Islet precursor cell (in vitro differentiated cells): ENCODE measurements at regions not wholly inside any gene's neighbourhood (a gene's known extent, or its start where the extent isn't known, plus 50 kb on each side); places are given as distances from the start of the nearest gene placed in this dataset.

Source experiments
- DNase-seq: peaks from one replicate; pipeline ENCODE4 v3.0.0-alpha.2; 2018

DNA sequence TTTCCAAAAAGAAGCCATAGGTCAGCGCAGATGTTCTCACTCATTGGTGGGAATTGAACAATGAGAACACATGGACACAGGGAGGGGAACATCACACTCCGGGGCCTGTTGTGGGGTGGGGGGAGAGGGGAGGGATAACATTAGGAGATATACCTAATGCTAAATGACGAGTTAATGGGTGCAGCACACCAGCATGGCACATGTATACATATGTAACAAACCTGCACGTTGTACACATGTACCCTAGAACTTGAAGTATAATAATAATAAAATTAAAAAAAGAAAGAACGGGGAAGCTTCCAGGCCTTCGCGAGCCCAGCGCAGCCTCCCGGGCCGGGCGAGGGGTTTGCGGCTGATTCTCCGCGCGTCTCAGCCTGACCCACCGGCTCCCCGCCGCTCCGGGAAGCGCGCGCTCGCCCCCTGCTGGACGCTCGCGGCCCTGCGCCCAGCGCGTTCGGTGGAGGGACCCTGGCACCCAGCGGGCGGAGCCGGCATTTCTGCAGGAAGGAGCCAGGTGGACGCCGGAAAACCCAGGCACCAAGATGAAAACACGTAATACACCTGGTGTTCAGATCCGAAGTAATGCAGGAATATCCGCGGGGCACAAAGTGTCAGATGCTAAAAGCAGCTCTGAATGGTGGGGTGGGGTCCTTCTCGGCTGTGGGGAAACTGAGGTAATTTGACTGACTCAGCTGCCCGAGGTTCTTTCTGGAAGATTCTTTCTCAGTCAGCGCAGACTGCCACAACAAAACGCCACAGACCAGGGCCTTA is 67.1 kb upstream of the PPP1R26 start:
- DNase-seq, result peak; percentile 88

DNA sequence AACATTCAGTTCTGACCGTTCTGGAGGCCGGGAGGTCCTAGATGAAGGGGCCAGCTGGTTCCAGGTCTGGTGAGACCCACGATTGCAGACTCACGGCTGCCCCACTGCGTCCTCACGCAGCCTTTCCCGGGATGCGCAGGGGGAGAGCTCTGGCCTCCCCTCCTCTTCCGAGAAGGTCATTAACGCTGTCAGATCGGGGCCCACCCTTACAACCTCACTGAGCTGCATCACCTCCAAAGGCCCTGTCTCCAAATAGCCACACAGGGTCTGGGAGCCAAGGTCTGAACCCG is 66.6 kb upstream of the PPP1R26 start:
- DNase-seq, result peak; percentile 39

DNA sequence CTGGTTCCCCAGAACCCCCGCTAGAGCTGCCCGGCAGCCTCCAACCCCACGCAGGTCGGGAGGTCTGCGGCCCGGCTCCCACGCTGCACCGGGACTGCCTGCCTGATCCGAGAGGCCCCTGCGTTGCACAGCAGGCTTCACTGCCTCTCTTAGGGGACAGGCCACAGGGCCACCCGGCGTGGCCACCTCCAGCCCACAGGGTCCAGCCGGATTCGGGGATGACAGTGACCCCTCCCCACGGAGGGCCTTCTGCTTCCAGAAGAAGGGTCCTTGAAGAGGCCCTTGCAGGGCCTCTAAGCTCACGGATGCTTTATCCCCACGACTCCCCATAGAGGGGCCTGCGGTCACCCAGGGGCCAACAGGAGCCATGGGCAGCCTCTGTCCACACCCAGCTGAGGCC is 66.1 kb upstream of the PPP1R26 start:
- DNase-seq, result no peak

DNA sequence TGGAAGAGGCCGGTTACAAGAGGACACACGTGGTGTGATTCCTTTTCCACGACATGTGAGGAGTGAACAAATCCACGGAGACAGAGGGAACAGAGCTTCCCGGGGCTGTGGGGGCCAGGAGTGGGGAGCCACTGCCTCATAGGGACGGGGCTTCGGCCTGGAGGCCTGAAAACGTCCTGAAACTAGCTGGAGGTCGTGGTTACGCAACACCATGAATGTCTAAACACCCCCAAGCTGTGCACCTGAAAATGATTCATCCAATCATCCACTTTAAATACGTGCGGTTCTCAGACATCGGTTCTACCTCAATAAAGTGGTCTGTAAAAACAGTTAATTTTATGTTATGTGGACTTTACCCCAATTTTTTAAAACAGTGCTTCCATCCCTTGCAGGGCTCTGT is 65.3 kb upstream of the PPP1R26 start:
- DNase-seq, result no peak

DNA sequence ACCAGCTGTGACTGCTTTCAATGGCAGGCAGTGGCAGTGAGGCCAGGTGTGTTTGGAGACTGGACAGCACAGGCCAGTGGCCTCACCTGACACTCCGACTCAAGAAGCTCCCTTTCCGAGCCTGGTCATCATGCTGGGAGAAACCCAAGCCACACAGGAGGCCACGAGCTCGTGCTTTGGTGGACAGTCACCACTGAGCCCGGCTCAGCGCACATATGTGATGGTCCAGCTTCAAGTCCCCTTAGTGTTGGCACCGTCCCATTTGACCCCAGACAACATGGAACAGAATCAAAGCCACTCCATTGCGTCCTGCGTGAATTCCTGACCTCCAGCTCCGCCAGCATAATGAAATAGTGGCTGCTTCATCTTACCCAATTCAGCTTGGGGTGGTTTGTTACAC is 64.0 kb upstream of the PPP1R26 start:
- peak; percentile 46 for DNase-seq

DNA sequence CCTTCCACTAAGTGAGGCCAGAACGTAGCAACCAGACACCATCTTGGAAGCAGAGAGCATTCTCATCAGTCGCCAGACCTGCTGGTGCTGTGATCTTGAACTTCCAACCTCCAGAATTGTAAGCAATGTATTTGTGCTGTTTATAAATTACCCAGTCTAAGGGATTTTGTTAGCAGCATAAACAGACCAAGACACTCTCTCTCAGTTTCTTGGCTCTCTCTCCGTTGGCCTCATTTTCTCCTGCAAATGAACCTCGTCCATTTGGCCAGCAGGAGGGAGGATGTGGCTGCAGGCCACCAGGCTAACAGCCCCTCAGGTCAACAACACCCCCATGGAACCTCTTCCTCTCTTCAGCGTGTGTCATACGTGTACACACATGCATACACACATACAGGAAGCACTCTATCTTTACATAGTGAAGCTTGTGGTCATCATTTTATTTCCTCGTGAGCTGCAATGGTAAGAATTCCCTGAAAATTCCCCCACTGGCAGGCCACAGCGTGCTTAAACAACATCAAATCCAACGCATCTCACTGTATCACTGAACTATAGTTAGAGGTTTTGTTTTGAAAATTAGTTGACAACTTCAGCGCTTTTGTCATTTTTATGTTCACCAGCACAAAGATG is 62.8 kb upstream of the PPP1R26 start:
- peak; percentile 27 for DNase-seq

DNA sequence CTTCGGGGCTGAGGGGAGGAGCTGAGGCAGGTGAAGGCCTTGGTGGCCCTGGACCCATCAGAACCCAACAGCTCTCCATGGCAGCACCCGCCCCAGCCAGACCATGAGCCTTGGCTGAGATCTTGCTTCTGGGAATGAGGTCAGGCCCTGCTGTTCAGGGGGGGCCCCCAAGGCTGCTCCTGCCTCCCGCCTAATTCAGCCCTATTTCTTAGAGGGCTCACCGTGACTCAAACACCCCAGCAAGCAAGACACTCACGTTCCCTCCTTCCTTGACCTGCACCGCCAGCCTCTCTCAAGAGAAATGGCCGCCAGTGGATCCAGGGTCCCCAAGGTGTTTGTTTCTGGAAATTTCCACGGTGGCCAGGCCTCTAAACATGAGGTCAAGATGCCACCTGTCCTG is 61.4 kb upstream of the PPP1R26 start:
- DNase-seq, result peak; percentile 29

DNA sequence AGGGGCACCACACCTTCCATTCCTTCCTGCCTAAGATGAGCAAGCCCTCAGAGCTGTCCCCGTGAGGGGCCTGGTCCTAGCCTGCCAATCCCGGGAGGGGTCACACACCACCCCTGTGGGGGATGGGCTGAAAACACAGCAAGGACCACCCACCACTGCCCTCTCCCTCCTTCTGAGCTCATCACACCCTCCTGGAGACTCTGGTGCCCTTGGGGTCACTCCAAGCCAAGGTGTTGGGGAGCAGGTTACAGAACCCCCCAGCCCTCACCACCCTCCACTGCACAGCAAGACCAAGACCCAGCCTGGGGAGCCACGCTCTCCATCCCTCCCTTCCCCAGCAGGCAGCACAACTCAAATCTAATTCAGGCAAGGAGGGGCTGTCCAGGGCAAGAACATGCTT is 60.5 kb upstream of the PPP1R26 start:
- peak; percentile 25 for DNase-seq

DNA sequence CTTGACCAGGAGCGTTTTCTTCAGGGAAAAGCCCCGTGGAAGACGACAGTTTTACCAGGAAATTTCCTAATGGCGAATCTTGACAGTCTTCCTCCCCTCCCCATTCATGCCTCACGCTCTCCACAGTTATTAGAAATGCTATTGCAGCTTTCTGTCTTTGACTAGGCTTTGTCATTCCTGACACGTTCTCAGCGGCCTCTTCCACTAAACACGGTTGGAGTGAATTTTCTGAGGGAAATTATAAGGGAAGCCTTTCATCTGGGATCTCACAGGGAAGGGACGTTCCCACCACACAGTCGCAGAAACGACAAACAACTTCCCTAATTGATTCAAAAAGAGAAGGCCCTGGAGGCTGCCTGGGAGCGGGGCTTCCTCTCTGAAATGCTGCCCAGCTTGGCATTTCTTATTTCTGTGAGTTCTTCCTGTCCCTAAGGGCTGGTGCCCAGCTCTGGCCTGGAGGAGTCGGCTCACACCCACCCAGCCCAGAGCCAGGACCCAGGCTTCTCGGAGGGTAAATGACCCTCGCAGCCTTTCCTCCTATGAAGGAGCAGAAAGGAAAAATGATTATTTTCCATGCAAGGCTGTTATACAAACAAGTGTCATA is 57.1 kb upstream of the PPP1R26 start:
- no peak for DNase-seq

DNA sequence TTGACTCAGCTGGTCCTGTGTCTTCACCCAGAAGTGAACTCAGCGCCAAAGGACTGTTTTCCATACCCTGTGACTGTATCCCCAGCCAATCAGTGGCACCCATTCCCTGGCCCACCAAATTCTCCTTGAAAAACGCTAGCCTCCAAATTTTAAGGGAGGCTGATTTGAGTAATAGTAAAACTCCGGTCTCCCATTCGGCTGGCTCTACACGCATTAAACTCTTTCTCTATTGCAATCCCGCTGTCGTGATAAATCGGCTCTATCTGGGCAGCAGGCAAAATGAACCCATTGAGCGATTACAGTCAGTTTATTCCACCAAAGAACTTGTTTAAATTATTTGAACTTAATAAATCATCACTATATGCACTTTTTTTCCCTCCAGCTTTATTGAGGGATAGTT is 55.9 kb upstream of the PPP1R26 start:
- DNase-seq, result no peak
